H1 (cell line): ENCODE measurements at regions not wholly inside any gene's neighbourhood (a gene's known extent, or its start where the extent isn't known, plus 50 kb on each side); places are given as distances from the start of the nearest gene placed in this dataset.

Source experiments
- CTCF ChIA-PET: fragments of 300-600 bp; sonication (Branson Sonifier 250); formaldehyde crosslinking; loops from one replicate; lab custom pipeline; 2021; ENCODE audit not compliant: partially characterized antibody; lab: Charles Lee
- POLR2A ChIA-PET: fragments of 300-600 bp; sonication (Branson Sonifier 250); formaldehyde crosslinking; loops from one replicate; lab custom pipeline; 2021; ENCODE audit warnings: inconsistent platforms; ENCODE audit not compliant: partially characterized antibody; lab: Charles Lee
- DNase-seq, 2 experiments: peaks; one replicate each; pipeline versions ENCODE4 v3.0.0 to v3.0.0-alpha.2; 2010 to 2022; ENCODE audit warnings: low spot score in 2 of 2, low read depth in 1 of 2, mixed read lengths in 1 of 2
- FAIRE-seq: peaks from 2 replicates; lab custom pipeline; 2011; peaks lifted over from hg19 to GRCh38; lab: Jason Lieb, UNC
- H2AFZ ChIP-seq: 2 replicates; pipeline ENCODE4 v1.8.1; 2012; ENCODE audit warnings: low read length, inconsistent platforms
- H2AK5ac ChIP-seq: 2 replicates; pipeline ENCODE4 v1.6.1; 2013; ENCODE audit warnings: low read depth, low read length
- H2BK120ac ChIP-seq: replicated peaks from 2 replicates; pipeline ENCODE3; 2013; ENCODE audit warnings: low read depth, low read length, inconsistent platforms
- H2BK12ac ChIP-seq: 2 replicates; pipeline ENCODE4 v1.6.1; 2013; ENCODE audit warnings: low read depth, low read length
- H2BK15ac ChIP-seq: 2 replicates; pipeline ENCODE4 v1.6.1; 2013; ENCODE audit warnings: low read length
- H2BK20ac ChIP-seq: 2 replicates; pipeline ENCODE4 v1.6.1; 2013; ENCODE audit warnings: low read length
- H2BK5ac ChIP-seq: 2 replicates; pipeline ENCODE4 v1.6.1; 2013; ENCODE audit warnings: low read depth, low read length
- H3K14ac ChIP-seq: 2 replicates; pipeline ENCODE4 v1.6.1; 2013; ENCODE audit warnings: inconsistent platforms; ENCODE audit not compliant: insufficient read length
- H3K18ac ChIP-seq: 2 replicates; pipeline ENCODE4 v1.6.1; 2013; ENCODE audit warnings: low read length; ENCODE audit errors: extremely low read depth
- H3K23ac ChIP-seq: 2 replicates; pipeline ENCODE4 v1.6.1; 2013; ENCODE audit warnings: inconsistent platforms; ENCODE audit not compliant: insufficient read length
- H3K23me2 ChIP-seq: 2 replicates; pipeline ENCODE4 v1.6.1; 2013; ENCODE audit warnings: low read depth, low read length
- H3K27ac ChIP-seq: 2 replicates; pipeline ENCODE4 v1.6.1; 2011; ENCODE audit warnings: low read depth, low read length, inconsistent platforms
- H3K27me3 ChIP-seq, 4 experiments: replicated peaks in 1 of 4; 1 replicate in 1 of 4; 2 replicates in 3 of 4; pipeline versions ENCODE4 v1.6.1 to v1.8.1; 2011 to 2013; ENCODE audit warnings: low read length in 3 of 4, mild to moderate bottlenecking in 3 of 4, inconsistent platforms in 2 of 4, mixed read lengths in 2 of 4, moderate library complexity in 1 of 4; ENCODE audit not compliant: control insufficient read depth in 3 of 4, insufficient read depth in 3 of 4; ENCODE audit errors: extremely low read depth in 1 of 4
- H3K36me3 ChIP-seq, 4 experiments: 2 replicates each; pipeline versions ENCODE4 v1.6.1 to v1.8.1; 2011 to 2013; ENCODE audit warnings: mild to moderate bottlenecking in 4 of 4, low read length in 3 of 4, moderate library complexity in 2 of 4, control low read depth in 1 of 4, inconsistent platforms in 1 of 4; ENCODE audit not compliant: insufficient read depth in 4 of 4, control insufficient read depth in 2 of 4
- H3K4ac ChIP-seq: replicated peaks from 2 replicates; pipeline ENCODE3; 2013; ENCODE audit warnings: low read length, low read depth, mixed read lengths, inconsistent platforms; ENCODE audit not compliant: insufficient read length
- H3K4me1 ChIP-seq, 4 experiments: replicated peaks in 1 of 4; 1 replicate in 1 of 4; 2 replicates in 3 of 4; pipeline versions ENCODE4 v1.6.1 to v1.8.1; 2011 to 2013; ENCODE audit warnings: low read length in 3 of 4, inconsistent platforms in 2 of 4, mixed read lengths in 1 of 4; ENCODE audit not compliant: insufficient read depth in 4 of 4, control insufficient read depth in 3 of 4
- H3K4me2 ChIP-seq, 2 experiments: 2 replicates each; pipeline versions ENCODE4 v1.6.1 to v1.8.1; 2011 to 2013; ENCODE audit warnings: low read depth in 2 of 2, low read length in 2 of 2, control low read depth in 1 of 2, inconsistent platforms in 1 of 2, mild to moderate bottlenecking in 1 of 2; ENCODE audit not compliant: insufficient read depth in 1 of 2
- H3K4me3 ChIP-seq, 4 experiments: fragments of 200-600, 300-600 bp in 1 of 4; sonication (generic), shearing (Covaris generic), sonication (Bioruptor Twin) in 1 of 4; 2 replicates each; pipeline versions ENCODE4 v1.5.1 to v1.8.1; 2011 to 2016; ENCODE audit warnings: low read length in 4 of 4, low read depth in 3 of 4, control low read depth in 2 of 4, inconsistent platforms in 2 of 4, mild to moderate bottlenecking in 2 of 4, mixed read lengths in 1 of 4, moderate library complexity in 1 of 4; ENCODE audit not compliant: insufficient read depth in 2 of 4; ENCODE audit errors: extremely low read depth in 1 of 4
- H3K56ac ChIP-seq: replicated peaks from 2 replicates; pipeline ENCODE3; 2013; ENCODE audit warnings: low read depth, mild to moderate bottlenecking, mixed read lengths, low read length, inconsistent platforms; ENCODE audit not compliant: insufficient read length
- H3K79me1 ChIP-seq: 2 replicates; pipeline ENCODE4 v1.6.1; 2013; ENCODE audit warnings: low read depth, low read length, control low read depth
- H3K79me2 ChIP-seq, 2 experiments: 2 replicates each; pipeline versions ENCODE4 v1.6.1 to v1.8.1; 2012 to 2013; ENCODE audit warnings: low read length in 2 of 2, mild to moderate bottlenecking in 2 of 2, inconsistent platforms in 1 of 2; ENCODE audit not compliant: insufficient read depth in 2 of 2, control insufficient read depth in 1 of 2
- H3K9ac ChIP-seq, 4 experiments: replicated peaks in 1 of 4; 1 replicate in 1 of 4; 2 replicates in 3 of 4; pipeline versions ENCODE4 v1.6.1 to v1.8.1; 2011 to 2013; ENCODE audit warnings: low read depth in 3 of 4, low read length in 3 of 4, control low read depth in 2 of 4, mild to moderate bottlenecking in 2 of 4, moderate library complexity in 2 of 4, inconsistent platforms in 1 of 4; ENCODE audit errors: extremely low read depth in 1 of 4
- H3K9me3 ChIP-seq, 2 experiments: 2 replicates each; pipeline versions ENCODE4 v1.6.1 to v1.8.1; 2012 to 2013; ENCODE audit warnings: mild to moderate bottlenecking in 2 of 2, moderate library complexity in 2 of 2, control low read depth in 1 of 2, inconsistent platforms in 1 of 2, low read depth in 1 of 2, low read length in 1 of 2, mixed read lengths in 1 of 2; ENCODE audit not compliant: insufficient read depth in 2 of 2
- H4K20me1 ChIP-seq, 2 experiments: replicated peaks in 1 of 2; 2 replicates each; pipeline versions ENCODE3 to v1.8.1; 2011 to 2013; ENCODE audit warnings: inconsistent platforms in 2 of 2, low read length in 2 of 2, mild to moderate bottlenecking in 1 of 2; ENCODE audit not compliant: insufficient read depth in 2 of 2, control insufficient read depth in 1 of 2
- H4K5ac ChIP-seq: 2 replicates; pipeline ENCODE4 v1.6.1; 2013; ENCODE audit warnings: low read length, low read depth, mixed read lengths, inconsistent platforms; ENCODE audit not compliant: insufficient read length
- H4K8ac ChIP-seq: 2 replicates; pipeline ENCODE4 v1.8.0; 2013; ENCODE audit warnings: mild to moderate bottlenecking, moderate library complexity, low read length, inconsistent platforms; ENCODE audit not compliant: insufficient read depth; ENCODE audit errors: extremely low read depth
- H4K91ac ChIP-seq: replicated peaks from 2 replicates; pipeline ENCODE3; 2013; ENCODE audit warnings: low read length, mixed read lengths, inconsistent platforms; ENCODE audit not compliant: insufficient read length
- BCL11A ChIP-seq, 2 experiments: IDR thresholded peaks; one replicate each; pipeline ENCODE4 v1.6.1; 2011; ENCODE audit warnings: low read depth in 2 of 2, low read length in 2 of 2, mild to moderate bottlenecking in 2 of 2
- CHD2 ChIP-seq: IDR thresholded peaks from 2 replicates; pipeline ENCODE4 v1.6.1; 2012; ENCODE audit warnings: low read length, improper control_type of control experiment
- EZH2 ChIP-seq: fragments of 200-600 bp; sonication (generic); IDR thresholded peaks from 2 replicates; pipeline ENCODE4 v1.7.1; 2012; ENCODE audit warnings: low read depth, mild to moderate bottlenecking, moderate library complexity, low read length, inconsistent platforms; ENCODE audit not compliant: severe bottlenecking
- NRF1 ChIP-seq: IDR thresholded peaks from 2 replicates; pipeline ENCODE4 v1.6.1; 2011; ENCODE audit warnings: mild to moderate bottlenecking, low read depth, low read length, improper control_type of control experiment
- POLR2AphosphoS5 ChIP-seq: IDR thresholded peaks from 2 replicates; pipeline ENCODE4 v1.6.1; 2011; ENCODE audit warnings: low read depth, low read length
- RAD21 ChIP-seq, 2 experiments: IDR thresholded peaks in 1 of 2; conservative IDR thresholded peaks in 1 of 2; 2 replicates each; pipeline ENCODE4 v1.6.1; 2011; ENCODE audit warnings: low read depth in 2 of 2, low read length in 2 of 2, improper control_type of control experiment in 1 of 2, inconsistent platforms in 1 of 2, mild to moderate bottlenecking in 1 of 2, moderate library complexity in 1 of 2
- SAP30 ChIP-seq: fragments of 300-600 bp; sonication (generic); IDR thresholded peaks from 2 replicates; pipeline ENCODE4 v1.7.1; 2012; ENCODE audit warnings: low read length, moderate library complexity, mild to moderate bottlenecking, inconsistent platforms; ENCODE audit not compliant: insufficient read depth, insufficient replicate concordance
- SP4 ChIP-seq: IDR thresholded peaks from 2 replicates; pipeline ENCODE4 v1.6.1; 2012; ENCODE audit warnings: low read length, inconsistent platforms
- SRF ChIP-seq: IDR thresholded peaks from 2 replicates; pipeline ENCODE4 v1.6.1; 2011; ENCODE audit warnings: mild to moderate bottlenecking, low read depth, low read length, moderate library complexity

- Histone ChIP-seq H3K4me1 (no peaks in the 10 kb centered on the region; a peak in 1 of 7 replicates), H2BK5ac (no peak overlapping the region), H4K5ac (no peak overlapping the region)
These were observed 141.8 kb upstream of the NECTIN3 start for GRCh38 chr3:110929816-110930215.

More at GRCh38 chr3:110929816-110930215, 141.8 kb upstream of the NECTIN3 start:
- no peak overlapping the region for H3K14ac ChIP-seq
- no peak overlapping the region for H2BK15ac ChIP-seq
- H3K36me3 ChIP-seq, result peaks cover 0 to 3% (median 1%) of the 10 kb centered on the region in 4 experiments; a peak in 2 of 8 replicates
- H4K91ac ChIP-seq, result no peak overlapping the region
- no peak overlapping the region for H3K4me3 ChIP-seq
- H3K79me2 ChIP-seq, result peaks cover 0 to 97% of the 10 kb centered on the region in 2 experiments; a peak in 2 of 4 replicates
- H2BK12ac ChIP-seq, result no peak overlapping the region
- H3K27me3 ChIP-seq, result no peaks in the 10 kb centered on the region
- peaks cover 0 to 8% of the 10 kb centered on the region in 2 experiments for H4K20me1 ChIP-seq
- no peak overlapping the region for H3K23ac ChIP-seq
- no peak overlapping the region for H2AK5ac ChIP-seq
- no peaks in the 10 kb centered on the region for H3K9me3 ChIP-seq
- no peak overlapping the region for H2BK20ac ChIP-seq
- no peak for TF ChIP-seq RAD21 (IDR thresholded peaks at IDR 0.05 in 1 of 2, conservative IDR thresholded peaks at IDR 0.05 in 1 of 2; ENCODE audit: low read depth in 2 of 2, low read length in 2 of 2)
- no peak for TF ChIP-seq NRF1
- TF ChIP-seq SAP30, result no peak
- no peak for TF ChIP-seq POLR2AphosphoS5
- TF ChIP-seq SP4, result no peak
- TF ChIP-seq CHD2, result no peak
- no peak for TF ChIP-seq BCL11A (IDR thresholded peaks at IDR 0.05; ENCODE audit: low read depth in 2 of 2, low read length in 2 of 2)
- TF ChIP-seq SRF, result no peak
- no peak for TF ChIP-seq EZH2
- POLR2A ChIA-PET, result interaction anchor here (2.2 kb wide), 1 partner anchor 36 kb away, joined by 5 read pairs; no protein-coding TSS in a partner anchor
- no peaks in the 10 kb centered on the region for H3K23me2 ChIP-seq
- H3K18ac ChIP-seq, result no peak overlapping the region
- no peak overlapping the region for H4K8ac ChIP-seq
- no peak overlapping the region for H2AFZ ChIP-seq
- no peak overlapping the region for H3K56ac ChIP-seq
- no peak for FAIRE-seq
- no peak overlapping the region for H3K4me2 ChIP-seq
- no peak overlapping the region for H3K27ac ChIP-seq
- CTCF ChIA-PET, result no interaction called here
- H3K4ac ChIP-seq, result no peak overlapping the region
- no peak overlapping the region for H3K9ac ChIP-seq
- no peaks in the 10 kb centered on the region for H3K79me1 ChIP-seq
- H2BK120ac ChIP-seq, result no peak overlapping the region
- no peak for DNase-seq
